ENCODE measurements at regions not wholly inside any gene's neighbourhood (a gene's known extent, or its start where the extent isn't known, plus 50 kb on each side); places are given as distances from the start of the nearest gene placed in this dataset.
"Not testable (repeated sequence)": the region's sequence is repeated elsewhere in the genome, so short reads cannot be mapped to it uniquely, and the experiment has no call there.

DNA sequence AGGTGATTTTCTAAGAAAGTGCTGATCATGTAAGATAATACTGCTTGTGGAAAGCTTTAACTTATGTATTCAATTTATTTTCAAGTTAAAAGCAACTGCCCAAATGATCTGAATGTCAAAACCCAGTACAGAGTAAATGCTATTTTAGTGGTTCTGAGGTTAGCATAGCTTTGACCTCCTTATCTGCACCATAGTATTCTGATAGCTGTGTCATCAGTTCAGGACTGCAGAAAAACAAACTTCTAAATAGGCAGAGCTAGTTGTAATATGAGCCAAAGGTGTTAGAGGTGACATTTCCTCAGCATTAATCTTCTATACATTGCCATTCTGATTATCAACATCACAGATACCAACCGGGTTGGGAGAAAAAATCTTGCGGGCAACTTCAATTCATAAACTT, 758.7 kb downstream of the SLITRK5 start:
- DNase-seq: no peak

DNA sequence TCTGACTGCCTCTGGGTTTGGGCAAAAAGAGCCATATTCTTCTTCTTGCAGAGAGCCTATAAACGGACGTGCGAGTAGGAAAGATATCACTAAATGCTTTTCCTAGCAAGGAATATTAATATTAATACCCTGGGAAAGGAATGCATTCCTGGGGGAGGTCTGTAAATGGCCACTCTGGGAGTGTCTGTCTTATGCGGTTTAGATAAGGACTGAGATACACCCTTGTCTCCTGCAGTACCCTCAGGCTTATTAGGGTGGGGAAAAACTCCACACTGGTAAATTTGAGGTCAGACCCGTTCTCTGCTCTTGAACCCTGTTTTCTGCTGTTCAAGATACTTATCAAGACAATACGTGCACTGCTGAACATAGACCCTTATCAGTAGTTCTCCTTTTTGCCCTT, 763.8 kb downstream of the SLITRK5 start:
- no peak for DNase-seq

DNA sequence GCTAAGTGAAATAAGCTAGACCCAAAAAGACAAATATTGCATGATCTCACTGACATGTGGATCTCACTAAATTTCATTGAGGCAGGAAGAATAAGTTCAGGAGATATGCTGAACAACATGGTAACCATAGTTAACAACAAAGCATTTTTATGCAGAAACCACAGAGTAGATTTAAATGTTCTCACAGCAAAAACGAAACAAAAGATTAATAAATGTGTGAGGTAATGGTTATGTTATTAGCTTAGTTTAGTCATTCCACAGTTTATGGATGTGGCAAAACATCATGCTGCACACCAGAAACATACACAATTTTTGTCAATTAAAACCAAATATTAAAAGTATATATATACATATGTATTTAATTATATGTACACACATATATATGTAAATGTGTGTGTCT, 765.8 kb downstream of the SLITRK5 start:
- DNase-seq: no peak

DNA sequence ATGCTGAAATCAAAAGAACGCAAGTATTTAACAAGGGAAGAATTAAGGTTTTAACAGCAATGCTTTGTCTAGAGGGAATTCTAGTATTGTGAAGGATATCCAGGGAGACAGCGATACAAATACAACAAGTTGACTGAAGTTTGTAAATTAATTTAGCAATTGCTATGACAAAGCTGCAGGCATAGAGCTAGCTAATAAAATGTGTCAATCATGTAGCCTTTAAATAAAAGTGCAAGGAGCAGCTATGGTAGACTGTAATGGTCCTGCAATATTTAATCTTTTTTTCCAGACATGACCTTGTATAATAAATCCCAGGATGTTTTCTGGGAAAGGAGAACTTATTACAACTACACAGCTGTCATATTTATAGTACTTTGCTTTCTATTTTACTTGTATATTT, 779.3 kb downstream of the SLITRK5 start:
- DNase-seq: no peak

- no peak for DNase-seq
Measured at GRCh38 chr13:88456151-88456550, 785.0 kb downstream of the SLITRK5 start.

DNA sequence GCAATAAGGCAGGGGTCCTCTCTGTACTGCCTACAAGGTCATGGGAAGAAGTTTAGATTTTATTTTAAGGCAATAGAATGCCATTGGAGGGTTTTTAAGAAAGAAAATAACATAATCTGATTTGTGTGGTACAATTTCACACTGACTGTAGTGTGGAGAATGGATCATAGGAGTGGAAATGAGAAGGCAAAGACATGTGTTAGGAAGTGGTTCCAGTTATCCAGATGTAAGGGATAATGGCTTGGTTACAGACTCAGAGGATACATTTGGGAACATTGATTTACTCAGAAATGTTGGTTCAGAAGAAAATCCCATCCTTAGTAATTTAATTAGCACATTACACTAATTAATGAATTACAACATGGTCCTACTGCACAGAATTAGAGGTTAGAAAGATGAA, 788.2 kb downstream of the SLITRK5 start:
- DNase-seq: no peak

GRCh38 chr13:88461272-88462009, 790.3 kb downstream of the SLITRK5 start:
- no peak for DNase-seq

DNA sequence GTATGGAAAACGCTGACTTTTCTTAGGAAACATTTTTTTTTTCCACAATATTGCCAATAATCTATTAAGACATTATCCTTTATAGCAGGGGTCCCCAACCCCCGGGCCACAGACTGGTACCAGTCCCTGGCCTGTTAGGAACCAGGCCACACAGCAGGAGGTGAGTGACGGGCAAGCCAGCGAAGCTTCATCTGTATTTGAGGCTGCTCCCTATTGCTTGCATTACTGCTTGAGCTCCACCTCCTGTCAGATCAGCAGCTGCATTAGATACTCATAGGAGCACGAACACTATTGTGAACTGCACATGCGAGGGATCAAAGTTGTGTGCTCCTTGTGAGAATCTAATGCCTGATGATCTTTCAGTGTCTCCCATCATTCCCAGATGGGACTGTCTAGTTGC, 793.7 kb downstream of the SLITRK5 start:
- DNase-seq: no peak

- no peak for DNase-seq
Measured at GRCh38 chr13:88472316-88472715, 801.1 kb downstream of the SLITRK5 start.

DNA sequence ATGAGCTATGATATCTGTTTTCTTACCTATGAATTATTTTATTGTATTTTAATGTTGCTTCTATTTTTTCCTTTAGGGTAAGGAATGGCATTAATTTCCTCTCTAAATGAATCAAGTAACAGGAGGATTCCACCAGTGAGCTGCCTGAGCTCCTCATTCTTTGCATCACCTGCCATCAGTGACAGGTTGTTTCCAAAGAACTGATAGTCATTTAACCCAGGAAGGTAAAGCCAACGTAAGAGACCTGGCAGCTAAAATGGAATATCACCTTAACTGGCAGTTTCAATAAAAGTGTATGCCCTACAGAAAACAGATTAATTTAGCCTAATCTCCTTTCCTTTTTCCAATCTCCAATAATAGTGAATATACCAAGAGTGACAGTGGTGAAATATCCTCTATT, 812.0 kb downstream of the SLITRK5 start:
- DNase-seq: no peak

- no peak for DNase-seq
Measured at GRCh38 chr13:88507909-88508308, 836.7 kb downstream of the SLITRK5 start.

DNA sequence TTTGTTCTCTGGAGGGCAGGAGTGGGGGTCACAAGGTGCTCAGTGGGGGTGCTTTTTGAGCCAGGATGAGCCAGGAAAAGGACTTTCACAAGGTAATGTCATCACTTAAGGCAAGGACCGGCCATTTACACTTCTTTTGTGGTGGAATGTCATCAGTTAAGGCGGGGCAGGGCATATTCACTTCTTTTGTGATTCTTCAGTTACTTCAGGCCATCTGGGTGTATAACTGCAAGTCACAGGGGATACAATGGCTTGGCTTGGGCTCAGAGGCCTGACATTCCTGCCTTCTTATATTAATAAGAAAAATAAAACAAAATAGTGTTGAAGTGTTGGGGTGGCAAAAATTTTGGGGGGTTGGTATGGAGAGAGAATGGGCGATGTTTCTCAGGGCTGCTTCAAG, 841.8 kb downstream of the SLITRK5 start:
- DNase-seq: not testable (repeated sequence)

DNA sequence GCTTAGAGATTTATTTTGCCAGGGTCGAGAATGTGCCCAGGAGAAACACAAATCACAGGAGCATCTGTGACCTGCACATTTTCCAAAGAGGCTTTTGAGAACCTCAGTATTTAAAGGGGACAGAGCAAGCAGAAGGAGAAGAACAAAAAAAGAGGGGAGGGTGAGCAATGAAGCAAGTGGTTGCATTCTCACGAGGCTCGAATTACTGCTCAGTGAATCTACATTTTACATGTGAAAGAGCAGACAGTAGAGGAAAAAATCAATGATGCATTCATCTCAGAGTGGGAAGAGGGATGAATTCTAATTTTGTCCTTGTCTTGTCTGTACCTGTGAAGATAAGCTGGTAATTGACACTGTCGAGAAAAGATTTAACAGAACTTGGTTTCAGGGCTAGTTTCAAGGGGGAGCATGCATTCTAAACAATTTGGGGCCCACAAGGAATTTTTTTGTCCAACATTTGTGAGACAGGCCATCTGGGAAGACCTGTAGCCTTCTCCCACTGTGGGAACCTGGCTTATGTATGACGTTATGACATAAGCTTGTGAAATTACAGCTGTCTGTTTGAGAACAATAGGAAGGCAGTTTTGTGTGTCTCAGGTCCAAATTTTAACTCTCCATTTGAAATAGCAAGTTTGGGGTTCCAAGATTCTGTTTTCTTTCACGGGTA, 855.1 kb downstream of the SLITRK5 start:
- no peak for DNase-seq

- no peak for DNase-seq
Measured at GRCh38 chr13:88526853-88527215, 855.7 kb downstream of the SLITRK5 start.

DNA sequence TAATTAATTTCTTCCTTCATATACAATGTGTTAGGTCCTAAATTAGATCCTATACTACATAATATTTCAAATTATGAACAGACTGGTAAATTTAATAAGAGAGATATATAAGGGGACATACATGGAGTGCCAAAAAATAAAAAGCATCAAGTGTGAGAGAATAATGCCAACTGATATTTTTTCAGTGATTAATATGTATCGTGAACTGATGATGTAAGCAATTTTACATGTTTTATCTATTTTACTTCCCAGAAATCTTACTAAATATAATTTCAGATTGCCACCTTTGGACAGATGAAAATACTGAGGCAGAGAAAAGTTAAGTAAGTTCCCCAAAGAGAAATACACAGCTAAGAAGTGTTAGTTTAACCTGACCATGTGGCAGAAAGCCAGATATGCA, 870.8 kb downstream of the SLITRK5 start:
- DNase-seq: no peak

DNA sequence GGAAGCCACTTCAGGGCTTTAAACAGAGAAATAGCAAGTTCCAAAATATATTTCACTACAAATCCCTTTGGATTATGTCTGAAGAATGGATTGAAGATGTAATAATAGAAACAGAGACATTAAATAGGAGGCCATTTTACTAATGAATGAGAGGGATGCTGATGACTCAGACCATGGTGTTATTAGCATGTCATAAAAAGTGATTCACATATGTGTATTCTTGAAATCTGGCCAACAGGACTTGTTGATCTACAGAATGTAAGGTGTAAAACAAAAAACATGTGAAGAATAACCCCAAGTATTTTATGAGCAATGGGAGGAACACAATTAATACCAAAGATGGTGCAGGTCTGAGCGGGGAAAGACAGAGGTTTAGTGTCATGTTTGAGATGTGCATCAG, 873.7 kb downstream of the SLITRK5 start:
- DNase-seq: peak; percentile 0

- DNase-seq: peak; percentile 1
Measured at GRCh38 chr13:88552966-88553365, 881.8 kb downstream of the SLITRK5 start.

DNA sequence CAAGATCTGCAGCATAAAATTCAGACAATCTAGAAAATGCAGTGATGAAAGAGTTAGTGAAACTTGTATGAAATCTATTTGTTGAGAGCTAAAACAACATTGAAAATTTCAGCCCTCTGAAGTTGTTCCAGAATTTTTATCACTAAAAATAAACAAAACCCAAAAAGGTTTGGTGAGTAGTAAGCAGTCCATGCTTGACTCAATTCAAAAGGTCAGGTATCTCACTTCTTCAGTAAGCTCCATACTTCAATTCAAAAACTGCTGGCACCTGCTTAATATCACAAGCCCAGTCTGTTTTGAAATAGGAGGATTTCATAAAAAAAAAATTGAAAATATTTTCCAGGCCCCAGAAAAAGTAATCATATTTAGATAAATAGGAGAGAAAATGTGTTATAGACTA, 894.4 kb downstream of the SLITRK5 start:
- no peak for DNase-seq

GRCh38 chr13:88585861-88586260, 914.7 kb downstream of the SLITRK5 start:
- DNase-seq: no peak

DNA sequence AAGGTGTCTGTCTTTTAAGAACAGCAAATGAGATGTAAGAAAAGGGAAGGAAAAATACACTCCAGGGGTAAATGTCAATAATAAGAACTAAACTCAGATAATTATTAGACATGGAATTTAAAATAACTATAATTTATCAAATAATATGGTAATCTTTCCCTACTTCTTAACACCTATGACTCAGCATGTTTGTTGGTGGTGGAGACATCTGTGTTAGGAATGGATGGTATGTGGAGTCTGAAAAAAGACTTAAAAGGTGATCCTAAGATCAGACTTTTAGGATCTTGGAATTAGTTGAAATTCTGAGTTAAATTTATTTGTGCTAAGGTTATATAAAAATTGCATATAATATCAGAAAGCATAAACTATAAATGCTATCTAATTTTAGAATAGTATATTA, 915.1 kb downstream of the SLITRK5 start:
- DNase-seq: no peak

- no peak for DNase-seq
Measured at GRCh38 chr13:88590574-88590973, 919.4 kb downstream of the SLITRK5 start.

DNA sequence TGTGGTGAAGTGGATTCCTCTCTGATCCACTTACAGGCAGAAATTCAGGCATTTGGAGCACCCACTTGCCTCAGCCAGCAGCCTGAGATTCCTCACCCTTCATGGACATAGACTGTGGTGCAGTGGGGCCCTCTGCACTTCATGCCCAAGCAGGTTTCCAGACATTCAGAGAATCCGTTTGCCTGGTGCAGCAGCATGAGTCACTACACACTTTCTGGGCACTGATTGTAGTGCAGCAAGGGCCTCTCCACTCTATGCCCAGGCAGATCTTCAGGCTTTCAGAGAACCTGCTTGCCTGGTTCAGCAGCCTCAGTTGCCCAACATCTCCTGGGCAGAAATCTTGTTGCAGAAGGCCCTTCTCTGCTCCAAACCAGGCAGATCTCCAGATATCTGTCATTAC, 920.9 kb downstream of the SLITRK5 start:
- no peak for DNase-seq

- DNase-seq: no peak
Measured at GRCh38 chr13:88601949-88602348, 930.8 kb downstream of the SLITRK5 start.
